NT2/D1 (cell line): ENCODE measurements at regions not wholly inside any gene's neighbourhood (a gene's known extent, or its start where the extent isn't known, plus 50 kb on each side); places are given as distances from the start of the nearest gene placed in this dataset.

Source experiments
- SUZ12 ChIP-seq: IDR thresholded peaks from 2 replicates; pipeline ENCODE4 v1.6.1; 2011; ENCODE audit not compliant: insufficient read length, insufficient read depth; ENCODE audit errors: extremely low read depth
- YY1 ChIP-seq: IDR thresholded peaks from 2 replicates; pipeline ENCODE4 v1.6.1; 2011; ENCODE audit not compliant: insufficient read length, insufficient read depth

- TF ChIP-seq YY1 (no peak), SUZ12 (no peak)
These were observed 60.1 kb upstream of the PRSS16 start for GRCh38 chr6:27187231-27188060.
